HEK293 (cell line): ENCODE measurements at regions not wholly inside any gene's neighbourhood (a gene's known extent, or its start where the extent isn't known, plus 50 kb on each side); places are given as distances from the start of the nearest gene placed in this dataset.

Experiments
- CTCF ChIA-PET: fragments of 350-600 bp; formaldehyde crosslinking; extraction: SDS; loops from one replicate; lab custom pipeline; 2021; ENCODE audit warnings: antibody characterized with exemption; lab: Yijun Ruan, JAX
- POLR2A ChIA-PET: fragments of 300-600 bp; formaldehyde crosslinking; extraction: SDS; loops from one replicate; lab custom pipeline; 2020; ENCODE audit warnings: antibody characterized with exemption, inconsistent platforms; lab: Yijun Ruan, JAX
- H3K27ac ChIP-seq: fragments of 200-500 bp; sonication (Bioruptor generic); 2 replicates; pipeline ENCODE4 v1.5.1; 2014; ENCODE audit warnings: low read depth, low read length, control low read depth, inconsistent platforms; ENCODE audit errors: extremely low read depth
- H3K36me3 ChIP-seq, 2 experiments: fragments of 200-500 bp in 1 of 2; sonication (Bioruptor generic) in 1 of 2; 1 replicate in 1 of 2; 2 replicates in 1 of 2; pipeline ENCODE4 v1.5.1; 2014 to 2017; ENCODE audit warnings: inconsistent platforms in 2 of 2, low read length in 2 of 2; ENCODE audit not compliant: control insufficient read depth in 2 of 2, insufficient read depth in 1 of 2
- H3K4me1 ChIP-seq: fragments of 200-500 bp; sonication (Bioruptor generic); 2 replicates; pipeline ENCODE4 v1.5.1; 2014; ENCODE audit warnings: mild to moderate bottlenecking, low read length, inconsistent platforms; ENCODE audit not compliant: control insufficient read depth, insufficient read depth
- H3K4me3 ChIP-seq: 2 replicates; pipeline ENCODE4 v1.5.1; 2011; ENCODE audit warnings: low read depth, mild to moderate bottlenecking, control low read depth, low read length, moderate library complexity
- H3K9me3 ChIP-seq: fragments of 200-500 bp; sonication (Bioruptor generic); 2 replicates; pipeline ENCODE4 v1.5.1; 2014; ENCODE audit warnings: low read depth, low read length, inconsistent platforms; ENCODE audit not compliant: control insufficient read depth, insufficient read depth
- BCL11A ChIP-seq: fragments of 450-650 bp; formaldehyde crosslinking; IDR thresholded peaks from 2 replicates; pipeline ENCODE4 v1.5.1; 2016; ENCODE audit warnings: low read depth, missing biosample characterization, missing genetic modification characterization
- FEZF1 ChIP-seq: fragments of 450-650 bp; formaldehyde crosslinking; IDR thresholded peaks from 2 replicates; pipeline ENCODE4 v1.5.1; 2016; ENCODE audit warnings: missing biosample characterization, missing genetic modification characterization
- KLF17 ChIP-seq: fragments of 450-650 bp; formaldehyde crosslinking; IDR thresholded peaks from 2 replicates; pipeline ENCODE4 v1.5.1; 2016; ENCODE audit warnings: missing biosample characterization, missing genetic modification characterization
- OSR2 ChIP-seq: fragments of 450-650 bp; formaldehyde crosslinking; IDR thresholded peaks from 2 replicates; pipeline ENCODE4 v1.5.1; 2016; ENCODE audit warnings: missing biosample characterization, missing genetic modification characterization
- PRDM4 ChIP-seq: fragments of 450-650 bp; formaldehyde crosslinking; IDR thresholded peaks from 2 replicates; pipeline ENCODE4 v1.5.1; 2017; ENCODE audit warnings: missing biosample characterization, missing genetic modification characterization
- WT1 ChIP-seq: fragments of 450-650 bp; formaldehyde crosslinking; IDR thresholded peaks from 2 replicates; pipeline ENCODE4 v1.5.1; 2016; ENCODE audit warnings: missing biosample characterization, missing genetic modification characterization
- YY1 ChIP-seq: fragments of 450-650 bp; formaldehyde crosslinking; IDR thresholded peaks from 2 replicates; pipeline ENCODE4 v1.5.1; 2018; ENCODE audit warnings: missing biosample characterization, missing genetic modification characterization
- ZBTB17 ChIP-seq: fragments of 450-650 bp; formaldehyde crosslinking; IDR thresholded peaks from 2 replicates; pipeline ENCODE4 v1.5.1; 2016; ENCODE audit warnings: missing biosample characterization, missing genetic modification characterization
- ZBTB6 ChIP-seq: fragments of 450-650 bp; formaldehyde crosslinking; IDR thresholded peaks from 2 replicates; pipeline ENCODE4 v1.5.1; 2017; ENCODE audit warnings: missing biosample characterization, missing genetic modification characterization
- ZNF16 ChIP-seq: fragments of 450-650 bp; formaldehyde crosslinking; IDR thresholded peaks from 2 replicates; pipeline ENCODE4 v1.5.1; 2016; ENCODE audit warnings: low read depth, missing biosample characterization, missing genetic modification characterization
- ZNF341 ChIP-seq: fragments of 450-650 bp; formaldehyde crosslinking; IDR thresholded peaks from 2 replicates; pipeline ENCODE4; 2016; ENCODE audit warnings: low read depth, missing biosample characterization, missing genetic modification characterization
- ZNF426 ChIP-seq: fragments of 450-650 bp; formaldehyde crosslinking; IDR thresholded peaks from 2 replicates; pipeline ENCODE4 v1.5.1; 2017; ENCODE audit warnings: missing biosample characterization, missing genetic modification characterization, mild to moderate bottlenecking, inconsistent platforms, moderate library complexity
- ZNF600 ChIP-seq: fragments of 450-650 bp; formaldehyde crosslinking; IDR thresholded peaks from 2 replicates; pipeline ENCODE4 v1.5.1; 2016; ENCODE audit warnings: missing biosample characterization, missing genetic modification characterization
- ZNF621 ChIP-seq: fragments of 450-650 bp; formaldehyde crosslinking; IDR thresholded peaks from 2 replicates; pipeline ENCODE4 v1.5.1; 2017; ENCODE audit warnings: missing biosample characterization, missing genetic modification characterization
- TF ChIP-seq, protein P1 (sequence below): fragments of 450-650 bp; formaldehyde crosslinking; IDR thresholded peaks from 2 replicates; pipeline ENCODE4 v1.5.1; 2016; ENCODE audit warnings: missing biosample characterization, missing genetic modification characterization, low read depth
- TF ChIP-seq, protein P2 (sequence below): fragments of 450-650 bp; IDR thresholded peaks from 2 replicates; pipeline ENCODE4 v1.5.1; 2018; ENCODE audit warnings: missing biosample characterization, mild to moderate bottlenecking, missing genetic modification characterization
- TF ChIP-seq, protein P3 (sequence below): fragments of 450-650 bp; formaldehyde crosslinking; IDR thresholded peaks from 2 replicates; pipeline ENCODE4 v1.5.1; 2016; ENCODE audit warnings: missing biosample characterization, missing genetic modification characterization
- TF ChIP-seq, protein P4 (sequence below): fragments of 450-650 bp; formaldehyde crosslinking; IDR thresholded peaks from 2 replicates; pipeline ENCODE4 v1.5.1; 2016; ENCODE audit warnings: missing biosample characterization, missing genetic modification characterization

DNA sequence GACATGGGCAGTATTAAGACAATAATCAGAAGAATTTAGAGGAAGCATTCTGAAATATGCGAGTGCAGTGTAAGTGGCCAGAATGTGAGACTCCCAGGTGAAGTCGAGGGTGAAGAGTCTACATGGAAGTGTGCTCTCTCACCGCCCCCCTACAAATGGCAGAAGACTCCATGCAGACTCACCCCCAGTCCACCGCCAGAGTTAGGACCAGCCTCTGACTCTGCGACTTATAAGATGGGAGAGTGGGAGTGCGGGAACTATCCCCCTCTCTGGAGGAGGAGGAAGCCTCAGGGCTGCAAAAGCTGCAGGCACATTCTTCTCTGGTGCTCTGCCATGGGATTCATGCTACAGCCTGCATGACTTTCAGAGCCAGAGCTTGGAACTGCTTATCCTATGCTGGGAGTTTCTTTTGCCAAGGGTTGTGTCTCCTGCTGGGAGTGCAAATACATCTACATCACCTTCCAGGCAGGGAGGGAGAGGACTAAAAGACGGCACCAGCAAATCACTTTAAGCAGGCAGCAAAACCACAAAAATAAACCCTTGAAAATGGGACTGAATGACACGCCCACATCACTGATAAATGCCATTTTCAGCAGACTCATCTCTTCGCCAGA is 206.7 kb upstream of the SULF2 start (continued):
- peak; percentile 67 for TF ChIP-seq ZNF341
- peak; percentile 81 for TF ChIP-seq KLF17 (tag by site-specific recombination)
- peak; percentile 92 for TF ChIP-seq PRDM4 (tag by site-specific recombination)
- peak; percentile 68 for TF ChIP-seq FEZF1 (tag by site-specific recombination)

DNA sequence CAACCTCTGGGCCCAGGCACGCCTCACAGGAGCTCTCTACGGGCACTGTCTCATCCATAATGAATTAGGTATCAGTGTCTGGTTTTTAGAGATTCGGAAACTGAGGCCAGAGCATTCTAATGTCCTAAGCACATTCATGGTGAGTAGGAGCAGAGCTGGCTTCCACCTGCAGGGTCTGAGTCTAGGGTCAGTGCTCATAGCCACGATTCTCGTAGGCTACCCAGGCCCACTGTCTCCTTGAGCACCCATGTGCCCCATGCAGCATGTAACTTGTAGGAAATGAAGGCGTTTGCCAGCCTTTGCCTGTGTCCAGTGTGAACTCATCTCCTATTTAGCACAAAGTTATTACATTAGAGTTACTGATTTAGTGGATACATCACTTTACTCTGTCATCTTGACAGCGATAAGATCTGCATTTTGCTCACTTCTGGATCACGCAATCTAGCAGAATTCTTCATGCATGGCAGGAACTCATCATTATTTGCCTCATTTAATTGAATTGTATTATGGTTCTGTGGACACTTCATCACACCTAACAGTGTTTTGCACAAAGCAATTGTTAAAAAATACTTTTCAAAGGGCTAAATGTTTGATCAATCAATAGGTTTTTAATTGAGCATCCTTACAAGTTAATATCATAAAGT is 205.3 kb upstream of the SULF2 start:
- no peak overlapping the region for H3K4me3 ChIP-seq
- peak; percentile 59 for TF ChIP-seq OSR2 (tag by site-specific recombination)
- TF ChIP-seq WT1 (tag by site-specific recombination) = peak; percentile 55
- TF ChIP-seq, protein P1, sequence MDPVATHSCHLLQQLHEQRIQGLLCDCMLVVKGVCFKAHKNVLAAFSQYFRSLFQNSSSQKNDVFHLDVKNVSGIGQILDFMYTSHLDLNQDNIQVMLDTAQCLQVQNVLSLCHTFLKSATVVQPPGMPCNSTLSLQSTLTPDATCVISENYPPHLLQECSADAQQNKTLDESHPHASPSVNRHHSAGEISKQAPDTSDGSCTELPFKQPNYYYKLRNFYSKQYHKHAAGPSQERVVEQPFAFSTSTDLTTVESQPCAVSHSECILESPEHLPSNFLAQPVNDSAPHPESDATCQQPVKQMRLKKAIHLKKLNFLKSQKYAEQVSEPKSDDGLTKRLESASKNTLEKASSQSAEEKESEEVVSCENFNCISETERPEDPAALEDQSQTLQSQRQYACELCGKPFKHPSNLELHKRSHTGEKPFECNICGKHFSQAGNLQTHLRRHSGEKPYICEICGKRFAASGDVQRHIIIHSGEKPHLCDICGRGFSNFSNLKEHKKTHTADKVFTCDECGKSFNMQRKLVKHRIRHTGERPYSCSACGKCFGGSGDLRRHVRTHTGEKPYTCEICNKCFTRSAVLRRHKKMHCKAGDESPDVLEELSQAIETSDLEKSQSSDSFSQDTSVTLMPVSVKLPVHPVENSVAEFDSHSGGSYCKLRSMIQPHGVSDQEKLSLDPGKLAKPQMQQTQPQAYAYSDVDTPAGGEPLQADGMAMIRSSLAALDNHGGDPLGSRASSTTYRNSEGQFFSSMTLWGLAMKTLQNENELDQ = no peak
- TF ChIP-seq FEZF1 (tag by site-specific recombination) = peak; percentile 45
- TF ChIP-seq, protein P2, sequence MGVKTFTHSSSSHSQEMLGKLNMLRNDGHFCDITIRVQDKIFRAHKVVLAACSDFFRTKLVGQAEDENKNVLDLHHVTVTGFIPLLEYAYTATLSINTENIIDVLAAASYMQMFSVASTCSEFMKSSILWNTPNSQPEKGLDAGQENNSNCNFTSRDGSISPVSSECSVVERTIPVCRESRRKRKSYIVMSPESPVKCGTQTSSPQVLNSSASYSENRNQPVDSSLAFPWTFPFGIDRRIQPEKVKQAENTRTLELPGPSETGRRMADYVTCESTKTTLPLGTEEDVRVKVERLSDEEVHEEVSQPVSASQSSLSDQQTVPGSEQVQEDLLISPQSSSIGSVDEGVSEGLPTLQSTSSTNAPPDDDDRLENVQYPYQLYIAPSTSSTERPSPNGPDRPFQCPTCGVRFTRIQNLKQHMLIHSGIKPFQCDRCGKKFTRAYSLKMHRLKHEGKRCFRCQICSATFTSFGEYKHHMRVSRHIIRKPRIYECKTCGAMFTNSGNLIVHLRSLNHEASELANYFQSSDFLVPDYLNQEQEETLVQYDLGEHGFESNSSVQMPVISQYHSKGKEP = peak; percentile 87
- POLR2A ChIA-PET = no interaction called here
- H3K9me3 ChIP-seq = no peaks in the 10 kb centered on the region
- CTCF ChIA-PET = interaction anchor here (0.5 kb wide), 1 partner anchor 339 kb away, joined by 3 read pairs; no protein-coding TSS in a partner anchor
- no peaks in the 10 kb centered on the region for H3K36me3 ChIP-seq
- H3K4me1 ChIP-seq = peaks cover 15% of the 10 kb centered on the region
- H3K27ac ChIP-seq = no peak overlapping the region; the same call in 1 of the 2 replicates

DNA sequence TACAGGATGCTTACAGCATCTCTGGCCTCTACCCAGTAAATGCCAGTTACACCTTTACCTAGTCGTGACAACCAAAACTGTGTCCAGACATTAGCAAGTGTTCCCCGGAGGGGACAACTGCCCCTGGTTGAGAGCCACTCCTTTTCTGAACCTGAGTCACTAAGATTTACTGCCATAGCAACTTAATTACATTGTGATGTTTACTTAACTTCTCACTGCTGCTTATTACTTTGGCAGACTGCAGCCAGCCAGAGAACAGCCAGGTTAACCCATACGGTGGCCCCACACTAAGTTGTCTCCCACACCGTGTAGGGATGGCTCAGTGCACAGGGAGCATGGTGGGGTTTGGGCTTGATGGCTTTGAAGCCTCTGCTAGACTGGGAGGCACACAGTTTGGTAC is 204.7 kb upstream of the SULF2 start:
- no peaks in the 10 kb centered on the region for H3K9me3 ChIP-seq
- no peak overlapping the region; the same call in 1 of the 2 replicates for H3K27ac ChIP-seq
- ChIA-PET CTCF (interaction anchor here (0.5 kb wide), 1 partner anchor 269 kb away, joined by 3 read pairs; no protein-coding TSS in a partner anchor), POLR2A (no interaction called here)
- no peak overlapping the region for H3K4me3 ChIP-seq
- H3K4me1 ChIP-seq = peaks cover 15% of the 10 kb centered on the region
- no peaks in the 10 kb centered on the region for H3K36me3 ChIP-seq
- TF ChIP-seq, protein P3, sequence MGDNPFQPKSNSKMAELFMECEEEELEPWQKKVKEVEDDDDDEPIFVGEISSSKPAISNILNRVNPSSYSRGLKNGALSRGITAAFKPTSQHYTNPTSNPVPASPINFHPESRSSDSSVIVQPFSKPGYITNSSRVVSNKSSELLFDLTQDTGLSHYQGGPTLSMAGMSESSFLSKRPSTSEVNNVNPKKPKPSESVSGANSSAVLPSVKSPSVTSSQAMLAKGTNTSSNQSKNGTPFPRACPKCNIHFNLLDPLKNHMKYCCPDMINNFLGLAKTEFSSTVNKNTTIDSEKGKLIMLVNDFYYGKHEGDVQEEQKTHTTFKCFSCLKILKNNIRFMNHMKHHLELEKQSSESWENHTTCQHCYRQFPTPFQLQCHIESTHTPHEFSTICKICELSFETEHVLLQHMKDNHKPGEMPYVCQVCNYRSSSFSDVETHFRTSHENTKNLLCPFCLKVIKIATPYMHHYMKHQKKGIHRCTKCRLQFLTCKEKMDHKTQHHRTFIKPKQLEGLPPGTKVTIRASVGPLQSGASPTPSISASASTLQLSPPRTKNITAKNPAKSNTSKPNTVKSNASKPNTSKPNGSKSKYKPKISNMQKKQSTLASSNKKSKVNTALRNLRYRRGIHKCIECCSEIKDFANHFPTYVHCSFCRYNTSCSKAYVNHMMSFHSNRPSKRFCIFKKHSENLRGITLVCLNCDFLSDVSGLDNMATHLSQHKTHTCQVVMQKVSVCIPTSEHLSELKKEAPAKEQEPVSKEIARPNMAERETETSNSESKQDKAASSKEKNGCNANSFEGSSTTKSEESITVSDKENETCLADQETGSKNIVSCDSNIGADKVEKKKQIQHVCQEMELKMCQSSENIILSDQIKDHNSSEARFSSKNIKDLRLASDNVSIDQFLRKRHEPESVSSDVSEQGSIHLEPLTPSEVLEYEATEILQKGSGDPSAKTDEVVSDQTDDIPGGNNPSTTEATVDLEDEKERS (tag by site-specific recombination) = no peak
- no peak for TF ChIP-seq BCL11A (tag by site-specific recombination)
- TF ChIP-seq ZBTB17 (tag by site-specific recombination) = no peak
- TF ChIP-seq ZBTB6 (tag by site-specific recombination) = no peak
- no peak for TF ChIP-seq ZNF426
- TF ChIP-seq ZNF621 (tag by site-specific recombination) = no peak
- TF ChIP-seq, protein P4, sequence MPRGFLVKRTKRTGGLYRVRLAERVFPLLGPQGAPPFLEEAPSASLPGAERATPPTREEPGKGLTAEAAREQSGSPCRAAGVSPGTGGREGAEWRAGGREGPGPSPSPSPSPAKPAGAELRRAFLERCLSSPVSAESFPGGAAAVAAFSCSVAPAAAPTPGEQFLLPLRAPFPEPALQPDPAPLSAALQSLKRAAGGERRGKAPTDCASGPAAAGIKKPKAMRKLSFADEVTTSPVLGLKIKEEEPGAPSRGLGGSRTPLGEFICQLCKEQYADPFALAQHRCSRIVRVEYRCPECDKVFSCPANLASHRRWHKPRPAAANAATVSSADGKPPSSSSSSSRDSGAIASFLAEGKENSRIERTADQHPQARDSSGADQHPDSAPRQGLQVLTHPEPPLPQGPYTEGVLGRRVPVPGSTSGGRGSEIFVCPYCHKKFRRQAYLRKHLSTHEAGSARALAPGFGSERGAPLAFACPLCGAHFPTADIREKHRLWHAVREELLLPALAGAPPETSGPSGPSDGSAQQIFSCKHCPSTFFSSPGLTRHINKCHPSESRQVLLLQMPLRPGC (tag by site-specific recombination) = no peak; the same call in 1 of the 2 replicates
- peak; percentile 78 for TF ChIP-seq ZNF600 (tag by site-specific recombination)
- no peak for TF ChIP-seq YY1 (tag by site-specific recombination)
- TF ChIP-seq ZNF16 (tag by site-specific recombination) = no peak
